Coronary artery (tissue), 2 donors: ENCODE measurements at regions not wholly inside any gene's neighbourhood (a gene's known extent, or its start where the extent isn't known, plus 50 kb on each side); places are given as distances from the start of the nearest gene placed in this dataset.

Source experiments
- DNase-seq: peaks from one replicate; pipeline ENCODE4 v3.0.0-alpha.2; 2017; ENCODE audit warnings: low spot score
- H3K27ac ChIP-seq, 2 donors: fragments of 200-600 bp; sonication (generic); one replicate each; pipeline ENCODE4 v1.5.1; 2016 to 2019
- H3K4me3 ChIP-seq: fragments of 200-600 bp; sonication (generic); 2 replicates; pipeline ENCODE4 v1.5.1; 2016; ENCODE audit warnings: mild to moderate bottlenecking, moderate library complexity
- CTCF ChIP-seq: fragments of 200-600 bp; sonication (generic); IDR thresholded peaks from one replicate; pipeline ENCODE4 v1.5.1; 2019; ENCODE audit warnings: antibody characterized with exemption

DNA sequence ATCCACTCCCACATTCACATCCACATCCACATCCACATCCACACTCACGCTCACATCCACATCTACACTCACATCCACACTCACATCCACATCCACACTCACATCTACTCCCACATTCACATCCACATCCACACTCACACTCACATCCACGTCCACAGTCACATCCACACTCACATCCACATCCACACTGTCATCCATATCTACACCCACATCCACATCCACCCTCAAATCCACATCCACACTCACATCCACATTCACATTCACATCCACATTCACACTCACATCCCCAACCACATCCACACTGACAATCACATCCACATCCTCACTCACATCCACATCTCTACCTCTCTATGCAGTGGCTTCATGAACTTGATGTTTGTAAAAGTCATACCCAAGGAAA, 190.5 kb downstream of the IRX1 start:
- DNase-seq: no peak
- TF ChIP-seq CTCF: no peak
- no peak overlapping the region for H3K27ac ChIP-seq

GRCh38 chr5:3786891-3787430, 191.3 kb downstream of the IRX1 start:
- TF ChIP-seq CTCF: no peak
- DNase-seq: no peak
- H3K27ac ChIP-seq: no peak overlapping the region
- no peak overlapping the region for H3K4me3 ChIP-seq

More for the DNA sequence above, 190.5 kb downstream of the IRX1 start:
- no peak overlapping the region for H3K4me3 ChIP-seq

GRCh38 chr5:3787604-3788003, 192.0 kb downstream of the IRX1 start:
- no peak for DNase-seq

DNA sequence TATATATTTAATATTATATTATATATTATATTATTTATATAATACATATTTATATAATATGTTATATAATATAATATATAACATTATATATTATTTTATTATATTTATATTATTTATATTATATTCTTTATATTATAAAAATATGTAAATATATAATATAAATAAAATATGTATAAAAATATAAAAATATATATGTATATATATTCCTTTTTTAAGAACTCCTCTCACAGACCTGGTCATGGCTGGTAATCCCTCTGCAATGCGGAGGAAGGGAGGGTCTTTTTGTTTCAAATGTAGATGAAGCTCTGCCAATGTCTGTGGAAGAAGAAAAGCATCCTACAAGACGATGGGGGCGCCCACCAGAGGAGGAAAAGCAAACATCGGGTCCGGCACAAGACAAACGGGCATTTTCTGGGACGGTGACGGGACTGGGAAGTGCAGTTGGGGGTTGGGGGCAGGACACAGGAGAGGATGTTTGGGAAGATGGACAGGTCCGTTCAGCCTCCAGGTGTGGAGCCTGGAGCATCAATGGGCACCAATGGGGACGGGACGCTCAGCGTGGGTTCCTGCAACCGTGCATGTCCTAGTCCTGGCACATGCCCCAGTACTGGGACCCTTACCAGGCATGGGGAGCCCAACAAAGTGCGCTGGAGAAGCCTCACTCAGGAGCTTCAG, 194.0 kb downstream of the IRX1 start:
- DNase-seq: no peak
- no peak for TF ChIP-seq CTCF
- Histone ChIP-seq H3K27ac (no peak overlapping the region), H3K4me3 (no peak overlapping the region)

More at GRCh38 chr5:3787604-3788003, 192.0 kb downstream of the IRX1 start:
- H3K4me3 ChIP-seq: no peak overlapping the region
- H3K27ac ChIP-seq: no peak overlapping the region
- TF ChIP-seq CTCF: no peak

- TF ChIP-seq CTCF: no peak
- Histone ChIP-seq H3K4me3 (no peak overlapping the region), H3K27ac (no peak overlapping the region)
- DNase-seq: no peak
Observed at GRCh38 chr5:3793162-3793561, 197.5 kb downstream of the IRX1 start.

GRCh38 chr5:3794611-3795010, 199.0 kb downstream of the IRX1 start:
- TF ChIP-seq CTCF: no peak
- no peak overlapping the region for H3K4me3 ChIP-seq
- no peak for DNase-seq
- no peak overlapping the region for H3K27ac ChIP-seq

- no peak for TF ChIP-seq CTCF
- H3K4me3 ChIP-seq: no peak overlapping the region
- no peak for DNase-seq
- H3K27ac ChIP-seq: no peak overlapping the region
Observed at GRCh38 chr5:3796736-3797135, 201.1 kb downstream of the IRX1 start.
